ENCODE measurements at regions not wholly inside any gene's neighbourhood (a gene's known extent, or its start where the extent isn't known, plus 50 kb on each side); places are given as distances from the start of the nearest gene placed in this dataset.

- TF ChIP-seq CTCF (conservative IDR thresholded peaks at IDR 0.05; ENCODE audit: low read length) (no peak), EZH2phosphoT487 (IDR thresholded peaks at IDR 0.05; ENCODE audit: borderline replicate concordance) (no peak)
These were observed 377.1 kb upstream of the SLC39A10 start for GRCh38 chr2:195279840-195280427.
